ENCODE measurements at regions not wholly inside any gene's neighbourhood (a gene's known extent, or its start where the extent isn't known, plus 50 kb on each side); places are given as distances from the start of the nearest gene placed in this dataset.

DNA sequence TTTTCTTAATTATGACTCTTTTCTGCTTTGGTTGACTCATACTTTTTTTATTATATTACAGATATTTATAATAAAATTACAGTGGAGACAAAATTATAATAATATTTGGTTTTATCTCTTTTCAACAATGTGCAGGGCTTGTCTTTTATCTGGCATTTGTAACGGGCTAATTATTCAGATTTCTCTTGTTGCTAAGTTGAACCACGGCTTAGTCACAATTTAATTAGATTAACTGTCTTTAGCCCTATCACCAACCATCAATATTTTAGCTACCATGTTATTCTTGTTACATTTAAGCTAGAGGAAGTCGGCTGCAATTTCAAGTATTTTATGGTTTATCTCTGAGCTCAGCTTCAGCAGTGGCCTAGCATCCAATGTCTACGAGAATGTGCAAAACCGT lies 798.9 kb upstream of the CA10 start:
- FAIRE-seq (no peak), DNase-seq (ENCODE audit: low read depth, low spot score) (no peak)
- H3K4me2 ChIP-seq (ENCODE audit: insufficient read depth, low read length), result no peak overlapping the region
- H3K4me1 ChIP-seq (ENCODE audit: control insufficient read depth, extremely low read depth, insufficient read depth, low read length), result no peaks in the 10 kb centered on the region
- TF ChIP-seq FOS (IDR thresholded peaks at IDR 0.05; ENCODE audit: borderline replicate concordance, insufficient read depth, low read length) (no peak), EZH2 (IDR thresholded peaks at IDR 0.05; ENCODE audit: borderline replicate concordance, low read depth, low read length, severe bottlenecking) (no peak), GATA2 (IDR thresholded peaks at IDR 0.05; ENCODE audit: insufficient read depth, insufficient read length, low read depth, low read length) (no peak), POLR2A (IDR thresholded peaks at IDR 0.05; ENCODE audit: low read depth, low read length) (no peak), MAX (IDR thresholded peaks at IDR 0.05; ENCODE audit: insufficient read depth, insufficient read length) (no peak), POLR2AphosphoS5 (IDR thresholded peaks at IDR 0.05; ENCODE audit: insufficient read depth, low read depth, low read length) (no peak), JUN (IDR thresholded peaks at IDR 0.05; ENCODE audit: borderline replicate concordance, insufficient read depth, insufficient read length, low read depth) (no peak), MYC (IDR thresholded peaks at IDR 0.05; ENCODE audit: low read depth, low read length) (no peak)
- TF ChIP-seq, protein P1, sequence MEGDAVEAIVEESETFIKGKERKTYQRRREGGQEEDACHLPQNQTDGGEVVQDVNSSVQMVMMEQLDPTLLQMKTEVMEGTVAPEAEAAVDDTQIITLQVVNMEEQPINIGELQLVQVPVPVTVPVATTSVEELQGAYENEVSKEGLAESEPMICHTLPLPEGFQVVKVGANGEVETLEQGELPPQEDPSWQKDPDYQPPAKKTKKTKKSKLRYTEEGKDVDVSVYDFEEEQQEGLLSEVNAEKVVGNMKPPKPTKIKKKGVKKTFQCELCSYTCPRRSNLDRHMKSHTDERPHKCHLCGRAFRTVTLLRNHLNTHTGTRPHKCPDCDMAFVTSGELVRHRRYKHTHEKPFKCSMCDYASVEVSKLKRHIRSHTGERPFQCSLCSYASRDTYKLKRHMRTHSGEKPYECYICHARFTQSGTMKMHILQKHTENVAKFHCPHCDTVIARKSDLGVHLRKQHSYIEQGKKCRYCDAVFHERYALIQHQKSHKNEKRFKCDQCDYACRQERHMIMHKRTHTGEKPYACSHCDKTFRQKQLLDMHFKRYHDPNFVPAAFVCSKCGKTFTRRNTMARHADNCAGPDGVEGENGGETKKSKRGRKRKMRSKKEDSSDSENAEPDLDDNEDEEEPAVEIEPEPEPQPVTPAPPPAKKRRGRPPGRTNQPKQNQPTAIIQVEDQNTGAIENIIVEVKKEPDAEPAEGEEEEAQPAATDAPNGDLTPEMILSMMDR (IDR thresholded peaks at IDR 0.05; ENCODE audit: extremely low read depth in 1 of 2, insufficient read depth in 1 of 2, low read depth in 1 of 2, low read length in 2 of 2), result no peak
- BruUV-seq (replicated peaks), result no TSS peak
- H3K27ac ChIP-seq (ENCODE audit: insufficient read depth, low read depth, low read length), result no peak overlapping the region
- no peaks in the 10 kb centered on the region for H3K79me2 ChIP-seq (ENCODE audit: control insufficient read depth, insufficient read depth, low read length)
- H3K9ac ChIP-seq (replicated peaks; ENCODE audit: extremely low read depth, insufficient read depth, low read length), result no peak overlapping the region
- H2AFZ ChIP-seq (ENCODE audit: low read depth, low read length), result no peak overlapping the region
- H3K9me1 ChIP-seq (replicated peaks; ENCODE audit: control insufficient read depth, extremely low read depth, insufficient read depth, low read length), result no peaks in the 10 kb centered on the region
- no peaks in the 10 kb centered on the region for H4K20me1 ChIP-seq (replicated peaks; ENCODE audit: control insufficient read depth, extremely low read depth, insufficient read depth, low read length)
- no peaks in the 10 kb centered on the region for H3K27me3 ChIP-seq (ENCODE audit: control insufficient read depth in 2 of 2, insufficient read depth in 2 of 2, low read length in 2 of 2)
- ChIA-PET POLR2A (no interaction called here), CTCF (no interaction called here)
- no peaks in the 10 kb centered on the region for H3K9me3 ChIP-seq (replicated peaks; ENCODE audit: control insufficient read depth, insufficient read depth, low read length)
- dilution Hi-C loops (cut with MboI; ENCODE audit: extremely low pct_ligation_motif_present, low sequenced_read_pairs), result no loop called here
- intact Hi-C loops (cut with micrococcal nuclease), result no loop called here
- H3K4me3 ChIP-seq (replicated peaks in 1 of 3; ENCODE audit: insufficient read depth in 1 of 3, low read depth in 1 of 3, low read length in 3 of 3), result no peak overlapping the region
- no peaks in the 10 kb centered on the region for H3K36me3 ChIP-seq (ENCODE audit: control insufficient read depth in 2 of 2, extremely low read depth in 1 of 2, insufficient read depth in 2 of 2, low read length in 2 of 2)
